GM21576 (cell line): ENCODE measurements at regions not wholly inside any gene's neighbourhood (a gene's known extent, or its start where the extent isn't known, plus 50 kb on each side); places are given as distances from the start of the nearest gene placed in this dataset.
A peak's percentile ranks its signal among the peaks of the same experiment; 100 is the strongest.
"Not testable (repeated sequence)": the region's sequence is repeated elsewhere in the genome, so short reads cannot be mapped to it uniquely, and the experiment has no call there.

Experiments
- ATAC-seq: cut with Tn5 transposase; IDR thresholded peaks from one replicate; pipeline ENCODE4 v1.9.1; 2021; ENCODE audit warnings: mild to moderate bottlenecking, moderate library complexity; ENCODE audit not compliant: unreplicated experiment

GRCh38 chr1:221979444-221980032 lies 237.6 kb upstream of the DUSP10 start:
- ATAC-seq, result no peak

- not testable (repeated sequence) for ATAC-seq
These were observed 236.9 kb upstream of the DUSP10 start for GRCh38 chr1:221978631-221979334.

GRCh38 chr1:221973787-221974186 lies 231.9 kb upstream of the DUSP10 start:
- ATAC-seq, result not testable (repeated sequence)

GRCh38 chr1:221972276-221973235 lies 230.7 kb upstream of the DUSP10 start:
- no peak for ATAC-seq

GRCh38 chr1:221971035-221971434 lies 229.1 kb upstream of the DUSP10 start:
- ATAC-seq, result not testable (repeated sequence)

- not testable (repeated sequence) for ATAC-seq
These were observed 227.5 kb upstream of the DUSP10 start for GRCh38 chr1:221969298-221969858.

- not testable (repeated sequence) for ATAC-seq
These were observed 225.6 kb upstream of the DUSP10 start for GRCh38 chr1:221967538-221967937.

- not testable (repeated sequence) for ATAC-seq
These were observed 225.0 kb upstream of the DUSP10 start for GRCh38 chr1:221966888-221967287.

- ATAC-seq, result not testable (repeated sequence)
These were observed 224.0 kb upstream of the DUSP10 start for GRCh38 chr1:221965891-221966290.

GRCh38 chr1:221965252-221965651 lies 223.4 kb upstream of the DUSP10 start:
- no peak for ATAC-seq

GRCh38 chr1:221963742-221964141 lies 221.9 kb upstream of the DUSP10 start:
- no peak for ATAC-seq

GRCh38 chr1:221962385-221962784 lies 220.5 kb upstream of the DUSP10 start:
- no peak for ATAC-seq

GRCh38 chr1:221961532-221962292 lies 219.8 kb upstream of the DUSP10 start:
- ATAC-seq, result peak; percentile 94

- not testable (repeated sequence) for ATAC-seq
These were observed 216.3 kb upstream of the DUSP10 start for GRCh38 chr1:221958161-221958562.

GRCh38 chr1:221957350-221957749 lies 215.5 kb upstream of the DUSP10 start:
- not testable (repeated sequence) for ATAC-seq

- no peak for ATAC-seq
These were observed 208.1 kb upstream of the DUSP10 start for GRCh38 chr1:221949996-221950395.

- no peak for ATAC-seq
These were observed 206.6 kb upstream of the DUSP10 start for GRCh38 chr1:221948459-221948858.

- no peak for ATAC-seq
These were observed 205.8 kb upstream of the DUSP10 start for GRCh38 chr1:221947731-221948130.

GRCh38 chr1:221946768-221947167 lies 204.9 kb upstream of the DUSP10 start:
- ATAC-seq, result no peak

GRCh38 chr1:221945669-221946068 lies 203.8 kb upstream of the DUSP10 start:
- ATAC-seq, result no peak
